Activated CD4-positive, alpha-beta T cell treated with anti-CD3 and anti-CD28 coated beads for 48 hours (primary cell): ENCODE measurements at regions not wholly inside any gene's neighbourhood (a gene's known extent, or its start where the extent isn't known, plus 50 kb on each side); places are given as distances from the start of the nearest gene placed in this dataset.

Experiments used
- DNase-seq: peaks from one replicate; pipeline ENCODE4 v3.0.0-alpha.2; 2020

DNA sequence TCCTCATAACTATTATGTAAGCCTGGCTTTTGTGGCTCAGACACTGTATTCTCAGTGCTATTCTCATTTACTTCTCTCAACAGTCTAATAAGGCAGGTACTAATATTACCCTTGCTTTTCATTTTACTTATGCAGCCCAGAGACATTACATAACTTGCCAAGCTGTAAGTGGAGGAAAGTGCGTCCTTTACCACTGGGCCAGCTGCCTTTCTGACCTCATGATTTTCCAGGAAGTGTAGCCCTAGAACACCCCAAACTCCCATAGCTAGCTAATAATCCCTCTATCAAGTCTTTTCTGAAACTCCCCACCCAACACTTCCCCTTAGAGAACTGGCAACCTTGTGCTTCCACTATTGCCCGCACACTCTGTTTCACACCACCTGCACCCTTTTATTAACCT is 192.9 kb upstream of the HMHB1 start:
- DNase-seq = no peak

DNA sequence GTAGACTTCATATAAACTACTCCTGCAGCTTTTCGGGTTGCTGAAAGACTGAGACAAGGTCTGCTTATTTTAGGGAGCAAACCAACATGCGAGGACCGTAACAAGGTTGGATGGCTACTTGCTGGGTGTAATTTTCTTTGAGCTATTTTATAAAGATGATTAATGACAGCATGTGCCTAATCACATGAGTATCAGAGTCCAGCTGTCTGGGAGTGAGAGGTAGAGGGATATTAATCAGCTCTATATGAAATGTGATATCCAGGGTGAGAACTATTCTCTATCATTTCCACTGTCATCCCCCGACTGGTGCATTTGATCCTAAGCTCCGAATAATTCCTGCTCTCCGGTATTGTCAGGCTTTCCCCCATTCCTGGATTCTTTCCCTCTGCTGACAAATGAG is 193.8 kb upstream of the HMHB1 start:
- no peak for DNase-seq

- no peak for DNase-seq
Observed at GRCh38 chr5:143614831-143615230, 197.1 kb upstream of the HMHB1 start.

- no peak for DNase-seq
Observed at GRCh38 chr5:143613329-143613728, 198.6 kb upstream of the HMHB1 start.

DNA sequence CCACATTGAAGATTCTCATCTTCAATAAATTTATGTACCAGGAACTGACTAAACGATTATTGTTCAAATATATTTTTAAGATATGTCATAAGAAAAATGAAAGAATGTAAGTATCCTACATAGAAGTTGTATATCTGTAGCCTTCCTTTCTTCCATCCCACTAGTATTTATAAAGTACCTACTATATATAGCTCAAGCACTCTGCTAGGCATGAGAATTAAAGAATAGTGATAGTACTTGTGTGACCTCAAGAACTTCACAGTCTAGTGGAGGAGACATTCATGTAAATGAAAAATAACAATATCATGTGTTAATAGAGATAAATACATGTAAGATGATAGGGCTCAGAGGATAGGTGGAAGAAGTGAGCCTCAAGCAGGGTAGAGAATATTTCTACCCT is 201.0 kb upstream of the HMHB1 start:
- no peak for DNase-seq

DNA sequence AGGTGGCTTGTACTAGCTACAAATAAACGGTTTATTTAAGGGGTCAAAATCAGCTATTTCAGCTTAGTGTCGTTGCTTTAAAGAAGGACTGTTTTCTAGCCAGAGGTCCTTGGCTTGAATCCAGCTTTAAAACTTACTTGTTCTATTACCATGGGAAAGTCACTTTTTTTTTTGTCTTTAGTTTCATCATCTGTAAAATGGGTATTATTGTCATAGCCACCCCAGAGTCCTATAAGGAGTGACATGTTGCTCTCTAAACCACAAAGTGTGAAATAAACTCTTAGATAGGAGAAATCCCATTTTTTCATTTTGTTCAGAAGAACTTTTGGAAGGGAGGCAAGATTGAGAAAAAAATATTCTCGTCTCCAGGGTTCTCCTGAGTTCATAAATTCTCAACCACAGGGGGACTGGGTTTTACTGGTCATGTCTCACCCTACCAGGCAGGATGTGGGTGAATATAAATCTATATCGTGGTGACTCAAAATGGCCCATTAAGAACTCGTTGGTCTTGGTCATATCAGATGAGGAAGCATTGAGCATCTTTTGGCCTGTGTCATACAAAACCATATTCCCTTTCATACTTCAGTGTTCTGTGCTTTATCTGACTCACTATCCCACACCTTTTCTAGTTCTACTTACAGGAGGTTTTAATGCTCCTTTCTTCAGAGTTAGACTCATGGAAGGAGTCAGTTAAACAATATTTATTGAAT is 202.7 kb upstream of the NR3C1 start:
- DNase-seq = peak; percentile 35

GRCh38 chr5:143605403-143606005 is 202.0 kb upstream of the NR3C1 start:
- peak; percentile 17 for DNase-seq

DNA sequence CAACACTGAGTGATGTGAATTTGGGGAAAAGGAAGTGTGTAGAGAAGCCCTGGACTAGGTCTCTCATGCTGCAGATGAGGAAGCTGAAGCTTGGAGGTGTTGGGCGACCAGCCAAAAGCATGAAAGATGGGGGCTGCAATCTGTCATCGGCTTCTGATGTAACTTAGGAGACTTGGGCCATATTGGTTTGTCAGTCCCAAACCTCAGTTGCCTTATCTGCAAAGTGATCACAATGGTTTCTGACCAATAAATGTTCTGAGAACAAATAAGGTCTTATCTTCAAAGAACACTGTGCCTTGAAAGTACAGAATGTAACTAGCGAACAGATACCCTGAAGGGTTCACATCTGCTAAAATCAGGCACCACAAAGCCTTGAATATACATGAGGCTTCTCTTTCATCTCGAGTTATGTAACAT is 198.4 kb upstream of the NR3C1 start:
- DNase-seq = no peak

- DNase-seq = no peak
Observed at GRCh38 chr5:143601357-143601756, 197.9 kb upstream of the NR3C1 start.

DNA sequence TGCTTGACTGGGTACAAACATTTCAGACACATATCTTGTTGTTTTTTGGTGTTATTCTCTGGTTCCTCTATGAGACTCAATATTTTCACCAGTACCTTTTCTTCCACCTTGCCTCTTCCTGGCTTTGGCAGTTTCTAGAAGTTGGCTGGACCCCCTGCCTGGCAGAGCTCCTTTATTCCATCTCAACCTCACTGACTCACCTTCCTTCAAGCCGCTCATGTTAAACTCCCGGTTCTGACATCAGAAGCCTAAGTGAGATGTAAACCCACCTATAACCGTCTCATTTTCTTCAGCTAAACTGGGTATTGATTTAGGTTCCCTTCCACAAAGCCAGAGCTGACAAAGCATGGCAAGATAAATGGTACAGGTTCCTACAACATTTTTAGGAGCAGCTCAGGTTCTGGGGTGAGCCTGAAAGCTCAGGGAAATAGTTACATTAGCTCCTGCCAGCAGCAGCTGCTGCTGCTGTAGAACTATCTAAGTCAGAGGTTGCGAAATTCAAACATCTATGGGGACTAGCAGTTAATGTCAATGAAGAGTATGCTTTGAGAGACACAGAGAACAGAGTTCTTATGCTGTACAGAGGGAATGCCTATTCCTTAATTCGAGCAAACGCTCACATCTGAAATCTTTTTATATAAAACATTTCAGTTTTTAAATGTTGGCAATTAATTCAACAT is 197.1 kb upstream of the NR3C1 start:
- no peak for DNase-seq

GRCh38 chr5:143599474-143599873 is 196.0 kb upstream of the NR3C1 start:
- no peak for DNase-seq

DNA sequence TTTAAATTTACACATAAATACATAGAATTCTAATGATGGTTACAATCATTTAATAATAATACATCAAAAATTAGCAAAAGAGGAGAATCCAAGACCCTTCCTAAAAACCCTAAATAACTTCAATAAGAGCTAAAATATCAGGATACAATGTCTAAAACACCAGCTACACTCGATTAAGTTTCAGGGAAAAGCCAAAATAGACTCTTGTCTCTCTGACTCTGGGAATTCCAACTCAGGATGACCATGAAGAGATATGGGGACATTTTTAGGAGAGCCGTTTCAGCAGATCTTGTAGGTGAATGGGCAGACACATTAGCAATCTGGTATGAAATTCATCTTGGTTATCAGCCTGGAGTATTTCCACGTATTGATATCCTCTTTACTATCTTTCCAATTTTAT is 193.3 kb upstream of the NR3C1 start:
- no peak for DNase-seq

DNA sequence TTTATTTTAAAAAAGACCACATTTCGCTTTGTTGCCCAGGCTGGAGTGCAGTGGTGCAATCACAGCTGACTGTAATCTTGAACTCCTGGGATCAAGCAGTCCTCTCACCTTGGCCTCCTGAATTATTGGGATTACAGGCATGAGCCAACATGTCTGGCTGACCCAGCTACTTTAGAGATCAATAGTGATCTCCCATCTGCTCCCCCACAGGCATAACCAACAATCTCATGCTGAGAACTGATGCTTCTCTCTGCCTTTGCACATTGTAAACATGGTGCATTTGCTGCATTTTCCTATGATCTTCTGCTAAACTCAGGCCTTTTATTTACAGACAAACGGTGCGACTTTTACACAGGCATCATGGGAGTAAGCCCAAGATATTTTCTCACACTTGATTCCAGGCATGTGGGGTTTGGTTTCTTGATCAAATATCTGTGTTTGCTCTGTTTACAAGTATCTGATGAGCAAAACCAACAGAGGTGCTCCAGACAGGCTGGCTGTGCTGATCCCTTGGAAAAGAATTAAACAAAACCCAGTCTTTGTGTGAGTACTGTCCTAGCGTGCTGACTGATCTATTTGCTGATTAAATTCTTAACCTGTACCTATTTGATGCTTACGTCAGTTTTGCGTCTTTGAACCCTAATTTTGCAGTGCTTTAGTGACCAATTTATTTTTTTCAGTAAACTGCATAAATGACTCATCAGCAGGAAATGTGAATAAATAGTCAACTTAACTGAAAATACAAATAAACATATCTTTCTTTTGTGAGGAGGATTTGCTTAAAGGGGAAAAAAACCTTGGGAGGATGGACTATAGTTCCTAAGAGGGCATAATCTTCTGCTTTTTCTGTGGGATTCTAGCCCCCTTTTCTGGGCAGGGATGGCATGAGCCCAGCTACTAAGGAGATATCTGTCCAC is 191.7 kb upstream of the NR3C1 start:
- DNase-seq = no peak

DNA sequence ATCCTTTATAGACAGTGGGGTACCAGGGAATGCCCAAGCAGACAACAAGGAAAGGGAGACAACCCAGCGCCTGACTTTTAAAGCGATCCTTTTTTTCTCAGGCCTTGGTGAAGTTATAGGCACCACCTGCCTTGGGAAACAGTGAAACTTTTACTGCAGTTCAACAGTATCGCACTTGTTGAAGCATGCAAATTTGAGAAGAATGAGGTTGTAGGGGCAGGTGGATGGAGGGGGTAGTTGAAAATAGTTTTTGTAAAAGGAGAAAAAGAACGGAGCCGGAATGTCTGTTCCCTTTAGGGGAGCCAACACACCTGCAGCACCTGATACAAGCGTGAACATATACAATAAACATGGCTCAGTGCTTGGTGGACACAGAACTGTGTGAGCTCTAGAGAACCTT is 190.2 kb upstream of the NR3C1 start:
- DNase-seq = no peak

GRCh38 chr5:143592648-143593047 is 189.2 kb upstream of the NR3C1 start:
- no peak for DNase-seq

DNA sequence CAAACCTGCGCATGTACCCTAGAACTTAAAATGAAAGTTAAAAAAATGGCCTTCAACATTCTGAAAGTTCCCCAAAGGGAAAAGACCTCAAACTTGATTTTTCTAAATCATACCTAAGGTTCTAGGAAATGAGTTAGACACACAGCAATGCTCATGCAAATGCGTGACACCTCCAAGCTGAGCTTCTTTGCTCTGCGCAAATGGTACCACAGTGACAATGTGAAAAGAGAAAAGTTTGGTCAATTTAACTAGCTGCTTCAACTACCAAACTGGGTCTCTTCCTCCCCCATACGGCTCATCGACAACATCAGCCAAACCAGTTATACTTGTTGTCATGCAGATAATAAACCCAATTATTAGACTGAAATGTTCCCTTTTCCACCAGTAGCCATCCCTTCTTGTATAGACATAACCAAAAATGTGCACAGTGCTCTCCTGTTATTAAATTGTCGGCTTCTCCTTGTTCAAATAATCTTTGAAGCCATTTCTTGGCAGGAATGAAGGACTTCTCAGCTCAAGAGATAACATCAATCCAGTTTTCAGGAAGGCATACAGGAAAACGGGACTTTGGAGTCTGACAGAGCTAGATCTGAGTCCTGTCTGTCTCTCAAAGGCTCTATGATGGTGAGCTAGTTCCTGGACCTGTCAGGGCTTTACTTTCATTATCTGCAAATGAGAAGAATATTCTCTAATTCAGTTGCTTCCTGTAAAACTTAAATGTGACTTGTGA is 185.6 kb upstream of the NR3C1 start:
- DNase-seq = no peak

GRCh38 chr5:143588121-143588520 is 184.6 kb upstream of the NR3C1 start:
- DNase-seq = peak; percentile 18

DNA sequence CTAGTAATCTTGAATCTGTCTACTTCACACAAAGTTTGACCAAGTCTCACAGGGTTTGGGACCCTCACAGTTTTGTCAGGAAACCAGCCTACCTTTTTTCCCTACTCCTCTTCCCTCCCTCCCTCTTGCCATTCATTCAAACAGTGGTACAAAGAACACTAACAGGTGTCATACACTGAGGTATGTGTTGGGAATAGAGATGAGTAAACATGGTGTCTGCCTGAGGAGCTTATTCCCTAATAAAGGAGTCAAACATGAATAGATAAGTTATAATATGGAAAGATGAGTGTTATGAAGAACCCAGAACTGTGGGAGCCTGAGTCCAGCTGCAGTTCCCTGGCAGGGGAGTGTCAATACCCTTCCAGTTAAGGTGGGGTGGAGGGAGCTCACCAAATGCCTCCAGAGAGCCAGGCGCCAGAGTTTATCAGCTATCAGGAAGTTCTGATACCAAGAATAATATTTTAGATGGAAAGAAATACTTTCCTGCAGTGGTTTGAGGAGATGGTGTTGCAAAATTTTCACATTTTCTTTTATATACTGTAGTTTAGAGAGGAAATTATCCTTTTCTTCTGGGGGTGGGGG is 183.4 kb upstream of the NR3C1 start:
- DNase-seq = no peak

- DNase-seq = no peak
Observed at GRCh38 chr5:143585970-143586369, 182.5 kb upstream of the NR3C1 start.

DNA sequence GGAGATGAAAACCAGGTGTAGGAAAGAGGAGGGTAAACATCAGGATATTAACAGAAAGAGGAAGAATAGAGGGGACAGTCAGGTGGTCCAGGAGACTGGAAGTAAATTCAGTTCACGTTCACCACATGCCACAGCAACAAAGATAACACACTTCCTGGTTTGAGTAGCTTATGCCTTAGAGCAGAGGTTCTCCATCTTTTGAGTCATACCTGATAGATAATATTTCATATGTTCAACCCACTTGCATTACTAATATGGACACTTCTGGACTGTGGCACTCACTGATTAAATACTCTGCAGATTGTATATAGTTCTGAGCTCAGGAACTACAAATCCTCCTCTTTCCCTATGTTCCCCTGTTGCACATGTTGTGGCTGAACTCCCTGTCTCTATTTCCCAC is 179.9 kb upstream of the NR3C1 start:
- DNase-seq = no peak

DNA sequence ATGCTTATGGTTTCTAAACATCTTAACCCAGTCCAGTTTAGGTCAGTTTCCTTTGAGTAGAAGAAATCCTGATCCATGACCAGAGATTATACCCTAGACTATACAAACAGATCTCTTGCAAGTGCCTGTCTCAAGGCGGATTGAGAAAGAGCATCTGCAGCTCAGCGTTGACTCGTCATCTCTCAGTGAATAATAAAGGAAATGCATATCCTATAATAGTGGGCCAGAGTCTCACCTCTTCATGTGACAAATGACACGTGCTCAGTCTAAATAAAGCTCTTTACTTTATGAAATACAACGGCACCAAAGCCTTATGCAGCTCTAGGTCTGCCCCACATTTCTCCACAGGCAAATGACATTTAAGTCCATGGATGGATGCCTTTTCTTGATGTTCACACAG is 179.4 kb upstream of the NR3C1 start:
- no peak for DNase-seq

DNA sequence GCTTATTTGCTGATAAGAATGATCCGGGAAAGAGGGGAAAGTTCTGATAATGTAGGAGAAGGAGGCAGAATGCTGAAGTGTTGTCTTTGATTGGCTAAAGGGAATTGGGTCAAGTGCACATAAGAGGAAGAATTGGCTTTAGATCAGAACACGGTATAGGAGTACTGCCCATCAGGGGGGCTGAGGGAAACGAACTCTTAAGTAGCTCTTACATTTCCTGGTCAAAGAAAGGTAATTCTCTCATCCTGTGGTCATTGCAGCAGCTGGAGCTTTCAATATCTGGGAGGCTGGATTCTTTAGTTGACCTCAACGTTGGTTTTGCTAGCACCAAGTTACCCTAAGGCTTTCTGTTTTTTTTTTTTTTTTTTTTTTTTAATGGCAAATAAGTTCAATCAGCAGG is 178.7 kb upstream of the NR3C1 start:
- DNase-seq = no peak
